ENCODE measurements at regions not wholly inside any gene's neighbourhood (a gene's known extent, or its start where the extent isn't known, plus 50 kb on each side); places are given as distances from the start of the nearest gene placed in this dataset.
"Not testable (repeated sequence)": the region's sequence is repeated elsewhere in the genome, so short reads cannot be mapped to it uniquely, and the experiment has no call there.

DNA sequence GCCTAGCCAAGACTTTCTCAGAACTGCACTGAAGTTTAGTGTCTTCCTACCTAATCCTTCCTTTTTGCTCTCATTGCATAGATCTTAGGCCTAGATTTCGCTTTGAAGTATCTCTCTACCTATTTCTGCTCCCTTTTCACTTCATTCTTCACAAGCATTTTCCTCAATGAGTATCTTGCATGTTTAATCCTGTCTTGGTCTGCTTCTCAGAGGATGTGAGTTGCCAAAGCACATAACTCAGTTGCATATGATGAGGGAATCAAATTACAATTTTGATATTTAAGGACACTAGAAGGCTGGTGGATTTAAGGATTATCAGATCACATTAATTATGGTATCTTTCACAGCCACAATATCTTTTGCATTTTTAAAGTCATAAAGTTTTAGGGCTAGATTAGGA, 195.5 kb upstream of the DAAM1 start:
- Histone ChIP-seq H3K27ac (no peak overlapping the region), H3K4me3 (no peak overlapping the region), H3K36me3 (no peaks in the 10 kb centered on the region), H3K27me3 (no peaks in the 10 kb centered on the region), H3K9me3 (no peaks in the 10 kb centered on the region), H3K4me1 (no peaks in the 10 kb centered on the region)
- WGBS, 2 donors: 65 to 94% methylated on average over 1 of the region's 1 CpG
- TF ChIP-seq EP300 (IDR thresholded peaks at IDR 0.05): no peak
- intact Hi-C loops (cut with DNase I): no loop called here
- DNase-seq: no peak

- WGBS, 2 donors: 31 to 61% methylated on average over 1 of the region's 1 CpG
- H3K27me3 ChIP-seq: no peaks in the 10 kb centered on the region
- no peaks in the 10 kb centered on the region for H3K4me1 ChIP-seq
- DNase-seq: no peak
- intact Hi-C loops (cut with DNase I): no loop called here
- no peaks in the 10 kb centered on the region for H3K9me3 ChIP-seq
- H3K27ac ChIP-seq: no peak overlapping the region
- no peak overlapping the region for H3K4me3 ChIP-seq
- H3K36me3 ChIP-seq: no peaks in the 10 kb centered on the region
- TF ChIP-seq EP300 (IDR thresholded peaks at IDR 0.05) (no peak), POLR2AphosphoS5 (IDR thresholded peaks at IDR 0.05) (no peak), POLR2A (IDR thresholded peaks at IDR 0.05) (no peak), CTCF (IDR thresholded peaks at IDR 0.05) (no peak)
These were observed 194.3 kb upstream of the DAAM1 start for GRCh38 chr14:58994130-58994529.

DNA sequence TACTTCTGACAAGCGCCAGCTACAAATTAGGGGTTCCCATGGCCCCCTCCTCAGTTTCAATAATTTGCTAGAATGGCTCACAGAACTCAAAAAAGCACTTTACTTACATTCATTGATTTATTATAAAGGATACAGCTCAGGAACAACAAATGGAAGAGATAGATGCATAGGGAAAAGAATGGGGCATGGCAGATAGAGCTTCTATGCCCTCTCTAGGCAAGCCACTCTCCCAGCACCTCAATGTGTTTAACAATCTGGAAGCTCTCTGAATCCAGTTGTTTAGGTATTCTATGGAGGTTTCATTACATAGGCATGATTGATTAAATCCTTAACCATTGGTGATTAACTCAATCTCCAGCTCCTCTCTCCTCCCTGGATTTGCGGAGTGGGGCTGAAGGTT, 184.5 kb upstream of the DAAM1 start:
- Histone ChIP-seq H3K9me3 (no peaks in the 10 kb centered on the region), H3K4me3 (no peak overlapping the region), H3K36me3 (no peaks in the 10 kb centered on the region), H3K27me3 (no peaks in the 10 kb centered on the region), H3K27ac (no peak overlapping the region), H3K4me1 (no peaks in the 10 kb centered on the region)
- WGBS, 2 donors: 93 to 95% methylated on average over 2 of the region's 2 CpGs
- no peak for TF ChIP-seq EP300 (IDR thresholded peaks at IDR 0.05)
- intact Hi-C loops (cut with DNase I): no loop called here
- DNase-seq: no peak

- intact Hi-C loops (cut with DNase I); H3K27ac ChIP-seq; H3K4me1 ChIP-seq; H3K9me3 ChIP-seq; H3K27me3 ChIP-seq; DNase-seq; H3K36me3 ChIP-seq; H3K4me3 ChIP-seq: not testable (repeated sequence)
- 86 to 96% methylated on average over 4 of the region's 4 CpGs for whole genome bisulfite sequencing, 2 donors
These were observed 182.3 kb upstream of the DAAM1 start for GRCh38 chr14:59006179-59006578.

- Histone ChIP-seq H3K4me1 (no peaks in the 10 kb centered on the region), H3K36me3 (no peaks in the 10 kb centered on the region), H3K27me3 (no peaks in the 10 kb centered on the region), H3K9me3 (no peaks in the 10 kb centered on the region), H3K4me3 (no peak overlapping the region), H3K27ac (no peak overlapping the region)
- intact Hi-C loops (cut with DNase I): no loop called here
- TF ChIP-seq EP300 (IDR thresholded peaks at IDR 0.05): no peak
- TF ChIP-seq CTCF (IDR thresholded peaks at IDR 0.05): no peak
- TF ChIP-seq POLR2AphosphoS5 (IDR thresholded peaks at IDR 0.05): no peak
- no peak for TF ChIP-seq POLR2A (IDR thresholded peaks at IDR 0.05)
- no peak for DNase-seq
These were observed 178.5 kb upstream of the DAAM1 start for GRCh38 chr14:59009967-59010366.

GRCh38 chr14:59013672-59014298, 174.7 kb upstream of the DAAM1 start:
- TF ChIP-seq CTCF (IDR thresholded peaks at IDR 0.05): no peak
- no peak for TF ChIP-seq EP300 (IDR thresholded peaks at IDR 0.05)
- no peak for TF ChIP-seq POLR2A (IDR thresholded peaks at IDR 0.05)
- no peak for TF ChIP-seq POLR2AphosphoS5 (IDR thresholded peaks at IDR 0.05)
- Histone ChIP-seq H3K27me3 (no peaks in the 10 kb centered on the region), H3K27ac (no peak overlapping the region), H3K4me3 (no peak overlapping the region), H3K4me1 (peaks cover 0 to 6% (median 3%) of the 10 kb centered on the region in 4 donors), H3K9me3 (no peaks in the 10 kb centered on the region), H3K36me3 (no peaks in the 10 kb centered on the region)
- DNase-seq: no peak
- WGBS, 2 donors: 80 to 87% methylated on average over 7 of the region's 7 CpGs
- intact Hi-C loops (cut with DNase I): no loop called here
